ENCODE measurements at regions not wholly inside any gene's neighbourhood (a gene's known extent, or its start where the extent isn't known, plus 50 kb on each side); places are given as distances from the start of the nearest gene placed in this dataset.

DNA sequence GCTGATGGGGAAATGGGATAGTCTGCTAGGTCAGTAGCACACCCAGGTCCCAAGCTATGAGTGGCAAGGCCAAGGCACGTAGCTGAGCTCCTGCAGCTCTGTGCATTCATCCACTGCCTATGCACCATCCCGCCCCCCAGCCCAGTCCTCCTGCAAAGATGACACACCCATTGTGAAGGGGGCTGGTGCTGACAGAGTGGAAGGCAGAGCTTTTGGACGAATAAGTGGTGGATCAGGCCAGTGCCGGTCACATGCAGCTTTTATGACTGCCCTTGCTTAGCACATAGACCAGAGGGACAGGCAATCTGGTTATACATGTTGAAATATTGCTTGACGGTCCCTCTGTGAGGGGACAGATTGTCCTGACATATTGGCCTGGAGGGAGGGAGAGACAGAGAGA, 494.3 kb downstream of the PTPRU start:
- H3K4me3 Mint-ChIP-seq (ENCODE audit: unreplicated experiment), result no peak overlapping the region
- no peaks in the 10 kb centered on the region for H3K4me1 Mint-ChIP-seq (ENCODE audit: low read depth)
- TF ChIP-seq, protein P1, sequence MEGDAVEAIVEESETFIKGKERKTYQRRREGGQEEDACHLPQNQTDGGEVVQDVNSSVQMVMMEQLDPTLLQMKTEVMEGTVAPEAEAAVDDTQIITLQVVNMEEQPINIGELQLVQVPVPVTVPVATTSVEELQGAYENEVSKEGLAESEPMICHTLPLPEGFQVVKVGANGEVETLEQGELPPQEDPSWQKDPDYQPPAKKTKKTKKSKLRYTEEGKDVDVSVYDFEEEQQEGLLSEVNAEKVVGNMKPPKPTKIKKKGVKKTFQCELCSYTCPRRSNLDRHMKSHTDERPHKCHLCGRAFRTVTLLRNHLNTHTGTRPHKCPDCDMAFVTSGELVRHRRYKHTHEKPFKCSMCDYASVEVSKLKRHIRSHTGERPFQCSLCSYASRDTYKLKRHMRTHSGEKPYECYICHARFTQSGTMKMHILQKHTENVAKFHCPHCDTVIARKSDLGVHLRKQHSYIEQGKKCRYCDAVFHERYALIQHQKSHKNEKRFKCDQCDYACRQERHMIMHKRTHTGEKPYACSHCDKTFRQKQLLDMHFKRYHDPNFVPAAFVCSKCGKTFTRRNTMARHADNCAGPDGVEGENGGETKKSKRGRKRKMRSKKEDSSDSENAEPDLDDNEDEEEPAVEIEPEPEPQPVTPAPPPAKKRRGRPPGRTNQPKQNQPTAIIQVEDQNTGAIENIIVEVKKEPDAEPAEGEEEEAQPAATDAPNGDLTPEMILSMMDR (IDR thresholded peaks at IDR 0.05), result no peak
- H3K27ac Mint-ChIP-seq (ENCODE audit: unreplicated experiment), result no peak overlapping the region
- no peaks in the 10 kb centered on the region for H3K9me3 Mint-ChIP-seq (ENCODE audit: low read depth)
- H3K36me3 Mint-ChIP-seq (ENCODE audit: low read depth), result no peaks in the 10 kb centered on the region
- no peak for DNase-seq (ENCODE audit: low spot score)
- peaks cover 20% of the 10 kb centered on the region for H3K27me3 Mint-ChIP-seq (ENCODE audit: low read depth)

DNA sequence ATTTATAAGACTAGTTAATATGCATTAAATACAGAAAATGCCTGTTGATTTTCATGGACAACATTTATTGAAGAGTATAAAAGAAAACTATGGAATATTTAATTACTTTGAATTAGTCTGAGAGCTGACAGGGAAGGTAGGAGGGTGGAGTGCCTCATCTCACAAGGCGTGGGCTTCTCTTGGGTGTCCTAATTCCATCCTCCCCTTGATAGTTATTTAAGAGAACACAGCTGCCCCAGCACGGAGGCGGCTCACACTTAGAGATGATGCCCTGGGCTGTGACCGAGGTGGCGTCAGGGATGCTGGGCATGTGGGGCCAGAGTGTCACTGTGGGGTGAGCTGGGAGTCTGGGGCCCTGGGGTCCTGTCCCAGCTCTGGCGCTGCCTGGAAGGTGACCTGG, 493.0 kb downstream of the PTPRU start:
- TF ChIP-seq, protein P1 (IDR thresholded peaks at IDR 0.05), result no peak
- no peaks in the 10 kb centered on the region for H3K9me3 Mint-ChIP-seq (ENCODE audit: low read depth)
- no peak for DNase-seq (ENCODE audit: low spot score)
- no peaks in the 10 kb centered on the region for H3K36me3 Mint-ChIP-seq (ENCODE audit: low read depth)
- H3K4me1 Mint-ChIP-seq (ENCODE audit: low read depth), result no peaks in the 10 kb centered on the region
- no peak overlapping the region for H3K27ac Mint-ChIP-seq (ENCODE audit: unreplicated experiment)
- no peak overlapping the region for H3K4me3 Mint-ChIP-seq (ENCODE audit: unreplicated experiment)
- peaks cover 20% of the 10 kb centered on the region for H3K27me3 Mint-ChIP-seq (ENCODE audit: low read depth)

DNA sequence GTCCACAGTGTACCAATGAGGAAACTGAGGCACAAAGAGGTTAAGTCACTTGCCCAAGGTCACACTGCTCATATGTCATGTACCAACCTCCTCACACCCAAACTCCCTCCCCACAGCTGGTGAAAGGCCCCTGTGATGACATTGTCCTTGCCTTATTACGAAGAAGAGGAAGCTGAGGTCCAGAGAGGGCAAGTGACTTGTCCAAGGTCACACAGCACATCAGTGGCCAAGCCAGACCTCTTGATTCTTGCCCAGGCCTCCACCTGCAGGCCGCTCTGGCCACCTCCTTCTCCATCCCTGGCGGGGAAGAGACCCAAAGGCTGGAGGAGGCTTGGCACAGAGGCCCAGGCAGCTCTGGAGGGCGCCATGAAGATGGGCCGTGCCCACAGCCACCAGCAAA, 492.4 kb downstream of the PTPRU start:
- peaks cover 18% of the 10 kb centered on the region for H3K27me3 Mint-ChIP-seq (ENCODE audit: low read depth)
- no peaks in the 10 kb centered on the region for H3K36me3 Mint-ChIP-seq (ENCODE audit: low read depth)
- DNase-seq (ENCODE audit: low spot score), result no peak
- peaks cover 3% of the 10 kb centered on the region for H3K9me3 Mint-ChIP-seq (ENCODE audit: low read depth)
- TF ChIP-seq, protein P1 (IDR thresholded peaks at IDR 0.05), result no peak
- H3K27ac Mint-ChIP-seq (ENCODE audit: unreplicated experiment), result no peak overlapping the region
- H3K4me3 Mint-ChIP-seq (ENCODE audit: unreplicated experiment), result no peak overlapping the region
- no peaks in the 10 kb centered on the region for H3K4me1 Mint-ChIP-seq (ENCODE audit: low read depth)

DNA sequence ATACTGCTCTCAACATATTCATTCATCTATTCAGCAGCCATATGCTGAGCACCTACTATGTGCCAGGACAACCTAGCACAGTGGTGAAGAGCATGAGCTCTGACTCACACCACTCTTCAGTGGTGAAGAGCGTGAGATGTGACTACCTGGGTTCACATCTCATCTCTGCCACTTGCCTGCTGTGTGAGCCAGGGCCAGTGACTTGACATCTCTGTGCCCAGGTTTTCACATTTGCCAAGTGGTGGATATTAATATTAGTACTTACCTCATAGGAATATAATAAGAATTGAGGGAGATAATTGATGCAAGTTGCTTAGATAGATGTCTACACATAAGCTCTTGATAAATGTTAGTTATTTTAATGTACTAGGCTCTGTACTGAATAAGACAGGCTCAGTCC, 488.9 kb downstream of the PTPRU start:
- peaks cover 11% of the 10 kb centered on the region for H3K27me3 Mint-ChIP-seq (ENCODE audit: low read depth)
- no peak overlapping the region for H3K4me3 Mint-ChIP-seq (ENCODE audit: unreplicated experiment)
- no peak for DNase-seq (ENCODE audit: low spot score)
- peaks cover 1% of the 10 kb centered on the region for H3K36me3 Mint-ChIP-seq (ENCODE audit: low read depth)
- H3K4me1 Mint-ChIP-seq (ENCODE audit: low read depth), result no peaks in the 10 kb centered on the region
- no peak overlapping the region for H3K27ac Mint-ChIP-seq (ENCODE audit: unreplicated experiment)
- TF ChIP-seq, protein P1 (IDR thresholded peaks at IDR 0.05), result no peak
- H3K9me3 Mint-ChIP-seq (ENCODE audit: low read depth), result peaks cover 21% of the 10 kb centered on the region

DNA sequence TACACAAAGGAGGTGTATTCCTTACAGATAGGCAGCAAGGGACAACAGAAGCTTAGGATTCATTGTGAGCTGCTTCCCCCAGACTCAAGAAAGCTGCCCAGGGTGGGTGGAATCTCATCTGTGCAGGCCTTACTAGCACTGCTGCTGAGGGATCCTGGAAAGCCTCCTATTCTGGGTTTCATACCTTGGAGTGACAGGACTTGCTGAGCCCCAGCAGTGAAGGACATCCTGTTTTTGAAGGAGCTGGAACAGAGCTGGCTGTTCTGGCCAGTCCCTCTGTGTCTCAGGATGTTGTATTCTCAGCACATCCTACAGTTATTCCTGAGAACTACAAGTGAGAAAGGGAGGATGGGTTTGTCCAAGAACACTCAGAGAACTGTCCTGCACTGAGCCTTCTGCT, 486.3 kb downstream of the PTPRU start:
- no peak for DNase-seq (ENCODE audit: low spot score)
- peaks cover 37% of the 10 kb centered on the region for H3K9me3 Mint-ChIP-seq (ENCODE audit: low read depth)

More for the DNA sequence above, 486.3 kb downstream of the PTPRU start:
- Mint-ChIP-seq H3K4me1 (ENCODE audit: low read depth) (no peaks in the 10 kb centered on the region), H3K36me3 (ENCODE audit: low read depth) (peaks cover 1% of the 10 kb centered on the region), H3K27ac (ENCODE audit: unreplicated experiment) (no peak overlapping the region), H3K27me3 (ENCODE audit: low read depth) (peaks cover 15% of the 10 kb centered on the region), H3K4me3 (ENCODE audit: unreplicated experiment) (no peak overlapping the region)
- TF ChIP-seq, protein P1 (IDR thresholded peaks at IDR 0.05), result no peak
